Prostate gland (tissue), 2 donors: ENCODE measurements at regions not wholly inside any gene's neighbourhood (a gene's known extent, or its start where the extent isn't known, plus 50 kb on each side); places are given as distances from the start of the nearest gene placed in this dataset.

Experiments used
- DNase-seq: peaks from one replicate; pipeline ENCODE4 v3.0.0-alpha.2; 2019; ENCODE audit warnings: low spot score
- H3K27ac ChIP-seq, 2 donors: fragments of 200-600 bp; sonication (generic); 2 replicates each; pipeline ENCODE4 v1.5.1; 2017 to 2019
- H3K27me3 ChIP-seq: fragments of 200-600 bp; sonication (generic); replicated peaks from 2 replicates; pipeline ENCODE4 v1.5.1; 2019; ENCODE audit not compliant: insufficient read depth
- H3K36me3 ChIP-seq, 2 donors: fragments of 200-600 bp; sonication (generic); 1 replicate in 1 of 2; 2 replicates in 1 of 2; pipeline versions ENCODE4 v1.5.1 to v1.8.1; 2017 to 2019
- H3K4me1 ChIP-seq: fragments of 200-600 bp; sonication (generic); replicated peaks from 2 replicates; pipeline ENCODE4 v1.5.1; 2019
- H3K4me3 ChIP-seq, 2 donors: fragments of 200-600 bp; sonication (generic); 2 replicates each; pipeline ENCODE4 v1.5.1; 2017 to 2019
- H3K9me3 ChIP-seq: fragments of 200-600 bp; sonication (generic); 2 replicates; pipeline ENCODE4 v1.5.1; 2017
- CTCF ChIP-seq, 4 experiments: fragments of 200-600 bp in 2 of 4; fragments of 450-650 bp in 2 of 4; sonication (generic) in 2 of 4; IDR thresholded peaks; 1 replicate in 3 of 4; 2 replicates in 1 of 4; pipeline ENCODE4 v1.5.1; 2016 to 2019; ENCODE audit warnings: antibody characterized with exemption in 4 of 4, mild to moderate bottlenecking in 2 of 4, moderate library complexity in 2 of 4
- POLR2A ChIP-seq: fragments of 450-650 bp; IDR thresholded peaks from one replicate; pipeline ENCODE4 v1.6.1; 2016; ENCODE audit warnings: antibody characterized with exemption, mild to moderate bottlenecking
- POLR2AphosphoS5 ChIP-seq: sonication (generic); formaldehyde crosslinking; IDR thresholded peaks from one replicate; pipeline ENCODE4 v1.6.1; 2017; ENCODE audit warnings: antibody characterized with exemption
- WGBS: methylation state at CpG from one replicate; pipeline ENCODE4 v1.1.5; 2018; 5-methylcytosine and 5-hydroxymethylcytosine counted together
- intact Hi-C: fragments of 100-400 bp; cut with DNase I; formaldehyde crosslinking; loops from one replicate; pipeline ENCODE4 v1.14.2; 2022

GRCh38 chr5:125049721-125050702 is 303.6 kb upstream of the ZNF608 start:
- 40% methylated on average over 6 of the region's 6 CpGs for WGBS
- Histone ChIP-seq H3K36me3 (no peaks in the 10 kb centered on the region), H3K9me3 (no peaks in the 10 kb centered on the region), H3K4me1 (no peaks in the 10 kb centered on the region), H3K27me3 (no peaks in the 10 kb centered on the region), H3K27ac (no peak overlapping the region), H3K4me3 (no peak overlapping the region)
- no peak for DNase-seq
- intact Hi-C loops, result no loop called here
- TF ChIP-seq POLR2A (no peak), POLR2AphosphoS5 (no peak), CTCF (IDR thresholded peaks at IDR 0.05) (no peak)

GRCh38 chr5:125050926-125051325 is 304.5 kb upstream of the ZNF608 start:
- 100% methylated on average over 1 of the region's 1 CpG for WGBS
- TF ChIP-seq POLR2AphosphoS5, result no peak
- TF ChIP-seq POLR2A, result no peak
- TF ChIP-seq CTCF (IDR thresholded peaks at IDR 0.05), result no peak

GRCh38 chr5:125052584-125052983 is 306.1 kb upstream of the ZNF608 start:
- no peak overlapping the region for H3K4me3 ChIP-seq
- no peaks in the 10 kb centered on the region for H3K36me3 ChIP-seq
- H3K9me3 ChIP-seq, result no peaks in the 10 kb centered on the region
- no peak for DNase-seq
- peaks cover under 1% of the 10 kb centered on the region for H3K4me1 ChIP-seq
- H3K27ac ChIP-seq, result no peak overlapping the region
- 90% methylated on average over 7 of the region's 7 CpGs for WGBS
- intact Hi-C loops, result no loop called here
- H3K27me3 ChIP-seq, result no peaks in the 10 kb centered on the region
- TF ChIP-seq CTCF (IDR thresholded peaks at IDR 0.05), result no peak
- TF ChIP-seq POLR2AphosphoS5, result no peak
- TF ChIP-seq POLR2A, result no peak

More at GRCh38 chr5:125050926-125051325, 304.5 kb upstream of the ZNF608 start:
- Histone ChIP-seq H3K4me1 (no peaks in the 10 kb centered on the region), H3K27me3 (no peaks in the 10 kb centered on the region), H3K4me3 (no peak overlapping the region), H3K36me3 (no peaks in the 10 kb centered on the region), H3K9me3 (no peaks in the 10 kb centered on the region), H3K27ac (no peak overlapping the region)
- intact Hi-C loops, result no loop called here
- no peak for DNase-seq

GRCh38 chr5:125053179-125053578 is 306.7 kb upstream of the ZNF608 start:
- 94% methylated on average over 1 of the region's 1 CpG for WGBS
- Histone ChIP-seq H3K4me1 (peaks cover 4% of the 10 kb centered on the region), H3K27ac (no peak overlapping the region), H3K27me3 (no peaks in the 10 kb centered on the region), H3K4me3 (no peak overlapping the region), H3K9me3 (no peaks in the 10 kb centered on the region), H3K36me3 (no peaks in the 10 kb centered on the region)
- TF ChIP-seq POLR2AphosphoS5 (no peak), CTCF (IDR thresholded peaks at IDR 0.05) (no peak), POLR2A (no peak)
- DNase-seq, result no peak
- intact Hi-C loops, result no loop called here

- intact Hi-C loops, result no loop called here
- peaks cover 4% of the 10 kb centered on the region for H3K4me1 ChIP-seq
- H3K9me3 ChIP-seq, result no peaks in the 10 kb centered on the region
- no peak overlapping the region for H3K27ac ChIP-seq
- H3K36me3 ChIP-seq, result no peaks in the 10 kb centered on the region
- H3K27me3 ChIP-seq, result no peaks in the 10 kb centered on the region
- no peak for TF ChIP-seq POLR2A
- TF ChIP-seq POLR2AphosphoS5, result no peak
- no peak for DNase-seq
- WGBS, result 96% methylated on average over 4 of the region's 4 CpGs
- no peak overlapping the region for H3K4me3 ChIP-seq
These were observed 307.7 kb upstream of the ZNF608 start for GRCh38 chr5:125054146-125054545.
